ENCODE measurements at regions not wholly inside any gene's neighbourhood (a gene's known extent, or its start where the extent isn't known, plus 50 kb on each side); places are given as distances from the start of the nearest gene placed in this dataset.

DNA sequence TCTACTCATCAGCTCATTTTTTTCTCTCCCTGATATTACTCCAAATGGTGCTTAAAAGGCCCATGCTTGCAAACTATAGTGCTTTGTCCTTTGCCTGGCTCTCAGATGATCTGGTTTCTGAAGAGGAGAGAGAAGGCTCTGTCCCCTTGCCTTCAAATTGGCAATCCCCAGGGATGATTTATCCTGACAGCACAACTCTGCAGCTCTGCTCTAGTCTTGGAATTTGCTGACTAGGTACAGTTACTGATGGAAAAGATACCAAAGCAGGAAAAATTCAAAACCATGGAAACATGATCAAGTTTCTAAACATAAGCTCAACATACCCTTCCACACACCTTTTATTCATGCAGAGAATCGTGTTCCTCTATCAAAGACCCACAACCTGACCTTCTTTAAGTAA is 106.7 kb upstream of the CADPS start:
- CTCF ChIA-PET, result no interaction called here
- Histone ChIP-seq H2AFZ (ENCODE audit: low read depth, low read length, poor library complexity, severe bottlenecking) (no peak overlapping the region), H3K4me3 (replicated peaks in 1 of 2; ENCODE audit: low read depth in 1 of 2, low read length in 2 of 2) (no peak overlapping the region), H3K4me2 (ENCODE audit: low read length) (no peak overlapping the region), H3K9ac (ENCODE audit: low read length) (no peak overlapping the region), H3K9me3 (ENCODE audit: control insufficient read depth in 1 of 2, insufficient read depth in 1 of 2, low read depth in 1 of 2, low read length in 2 of 2) (no peaks in the 10 kb centered on the region), H3K4me1 (ENCODE audit: control insufficient read depth in 1 of 2, insufficient read depth in 2 of 2, low read length in 2 of 2) (no peaks in the 10 kb centered on the region), H3K27ac (ENCODE audit: low read depth, low read length) (no peak overlapping the region), H3K9me2 (ENCODE audit: insufficient read depth) (no peaks in the 10 kb centered on the region), H3K27me3 (ENCODE audit: insufficient read depth, low read length) (no peaks in the 10 kb centered on the region), H3K36me3 (ENCODE audit: control insufficient read depth in 1 of 2, insufficient read depth in 2 of 2, low read length in 2 of 2) (no peaks in the 10 kb centered on the region), H4K20me1 (ENCODE audit: insufficient read depth) (no peaks in the 10 kb centered on the region), H3K79me2 (ENCODE audit: insufficient read depth, low read length) (no peaks in the 10 kb centered on the region)
- intact Hi-C loops (cut with micrococcal nuclease), result no loop called here
- RAD21 ChIA-PET (ENCODE audit: low non-redundant PET in 1 of 2, low total read pairs in 2 of 2, uncharacterized antibody in 2 of 2, unreplicated experiment in 2 of 2), result no interaction called here
- no peak for ATAC-seq
- no TSS peak for BruUV-seq (replicated peaks)
- DNase-seq (ENCODE audit: low read depth, low spot score), result no peak
- POLR2A ChIA-PET, result no interaction called here
- TF ChIP-seq EZH2phosphoT487 (IDR thresholded peaks at IDR 0.05; ENCODE audit: borderline replicate concordance), result no peak
- TF ChIP-seq POLR2AphosphoS5 (IDR thresholded peaks at IDR 0.05; ENCODE audit: low read depth, low read length), result no peak
- no peak for TF ChIP-seq CBX3 (IDR thresholded peaks at IDR 0.05; ENCODE audit: low read depth)
- TF ChIP-seq, protein P1, sequence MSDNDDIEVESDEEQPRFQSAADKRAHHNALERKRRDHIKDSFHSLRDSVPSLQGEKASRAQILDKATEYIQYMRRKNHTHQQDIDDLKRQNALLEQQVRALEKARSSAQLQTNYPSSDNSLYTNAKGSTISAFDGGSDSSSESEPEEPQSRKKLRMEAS (IDR thresholded peaks at IDR 0.05), result no peak
- TF ChIP-seq, protein P2, sequence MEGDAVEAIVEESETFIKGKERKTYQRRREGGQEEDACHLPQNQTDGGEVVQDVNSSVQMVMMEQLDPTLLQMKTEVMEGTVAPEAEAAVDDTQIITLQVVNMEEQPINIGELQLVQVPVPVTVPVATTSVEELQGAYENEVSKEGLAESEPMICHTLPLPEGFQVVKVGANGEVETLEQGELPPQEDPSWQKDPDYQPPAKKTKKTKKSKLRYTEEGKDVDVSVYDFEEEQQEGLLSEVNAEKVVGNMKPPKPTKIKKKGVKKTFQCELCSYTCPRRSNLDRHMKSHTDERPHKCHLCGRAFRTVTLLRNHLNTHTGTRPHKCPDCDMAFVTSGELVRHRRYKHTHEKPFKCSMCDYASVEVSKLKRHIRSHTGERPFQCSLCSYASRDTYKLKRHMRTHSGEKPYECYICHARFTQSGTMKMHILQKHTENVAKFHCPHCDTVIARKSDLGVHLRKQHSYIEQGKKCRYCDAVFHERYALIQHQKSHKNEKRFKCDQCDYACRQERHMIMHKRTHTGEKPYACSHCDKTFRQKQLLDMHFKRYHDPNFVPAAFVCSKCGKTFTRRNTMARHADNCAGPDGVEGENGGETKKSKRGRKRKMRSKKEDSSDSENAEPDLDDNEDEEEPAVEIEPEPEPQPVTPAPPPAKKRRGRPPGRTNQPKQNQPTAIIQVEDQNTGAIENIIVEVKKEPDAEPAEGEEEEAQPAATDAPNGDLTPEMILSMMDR (IDR thresholded peaks at IDR 0.05 in 2 of 3, conservative IDR thresholded peaks at IDR 0.05 in 1 of 3; ENCODE audit: borderline replicate concordance in 1 of 3, insufficient read depth in 1 of 3, low read depth in 2 of 3, low read length in 2 of 3), result no peak

DNA sequence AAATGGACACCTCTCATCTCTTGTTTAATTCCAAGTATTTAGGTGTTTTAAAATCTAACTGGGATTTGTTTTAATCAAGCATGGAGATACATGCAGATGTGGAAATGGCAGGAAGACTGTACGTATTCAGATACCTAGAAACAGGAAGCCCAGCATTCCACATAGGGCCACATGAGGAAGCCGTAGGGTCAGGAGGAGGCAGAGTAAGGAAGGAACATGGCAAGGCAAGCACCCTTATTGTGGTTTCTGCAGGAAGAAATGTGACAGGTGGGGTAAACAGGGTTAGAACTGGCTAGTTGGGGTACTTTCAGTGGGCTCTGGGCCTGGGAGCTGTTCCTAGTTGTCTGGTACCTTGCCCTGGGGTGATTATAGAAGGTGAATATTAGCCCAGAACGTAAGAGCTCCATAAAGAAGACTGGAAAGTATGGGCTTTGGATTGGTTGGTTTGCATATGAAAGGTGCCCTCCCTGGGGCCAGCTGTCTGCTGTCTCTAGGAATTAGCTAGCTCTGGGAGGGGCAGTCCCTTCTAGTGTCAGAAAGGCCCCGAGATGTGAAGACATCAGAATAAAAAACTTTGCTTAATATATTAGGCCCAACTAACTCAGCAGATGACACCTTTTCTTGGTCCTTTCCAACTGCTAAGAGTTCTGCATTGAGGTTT is 107.7 kb upstream of the CADPS start:
- Histone ChIP-seq H3K4me3 (replicated peaks in 1 of 2; ENCODE audit: low read depth in 1 of 2, low read length in 2 of 2) (no peak overlapping the region), H3K36me3 (ENCODE audit: control insufficient read depth in 1 of 2, insufficient read depth in 2 of 2, low read length in 2 of 2) (no peaks in the 10 kb centered on the region), H3K79me2 (ENCODE audit: insufficient read depth, low read length) (no peaks in the 10 kb centered on the region), H3K9me3 (ENCODE audit: control insufficient read depth in 1 of 2, insufficient read depth in 1 of 2, low read depth in 1 of 2, low read length in 2 of 2) (no peaks in the 10 kb centered on the region), H3K27me3 (ENCODE audit: insufficient read depth, low read length) (no peaks in the 10 kb centered on the region), H2AFZ (ENCODE audit: low read depth, low read length, poor library complexity, severe bottlenecking) (no peak overlapping the region), H3K4me2 (ENCODE audit: low read length) (no peak overlapping the region), H3K4me1 (ENCODE audit: control insufficient read depth in 1 of 2, insufficient read depth in 2 of 2, low read length in 2 of 2) (no peaks in the 10 kb centered on the region), H4K20me1 (ENCODE audit: insufficient read depth) (no peaks in the 10 kb centered on the region), H3K27ac (ENCODE audit: low read depth, low read length) (no peak overlapping the region), H3K9ac (ENCODE audit: low read length) (no peak overlapping the region), H3K9me2 (ENCODE audit: insufficient read depth) (no peaks in the 10 kb centered on the region)
- DNase-seq (ENCODE audit: low read depth, low spot score), result no peak
- POLR2A ChIA-PET, result no interaction called here
- BruUV-seq (replicated peaks), result no TSS peak
- CTCF ChIA-PET, result no interaction called here
- intact Hi-C loops (cut with micrococcal nuclease), result no loop called here
- TF ChIP-seq YY1 (IDR thresholded peaks at IDR 0.05; ENCODE audit: extremely low read depth, insufficient replicate concordance, low read depth, low read length) (no peak), EZH2 (IDR thresholded peaks at IDR 0.05) (no peak), POLR2AphosphoS5 (IDR thresholded peaks at IDR 0.05; ENCODE audit: low read depth, low read length) (no peak), ZFX (IDR thresholded peaks at IDR 0.05) (no peak)
- RAD21 ChIA-PET (ENCODE audit: low non-redundant PET in 1 of 2, low total read pairs in 2 of 2, uncharacterized antibody in 2 of 2, unreplicated experiment in 2 of 2), result no interaction called here
- ATAC-seq, result no peak
